ENCODE measurements at regions not wholly inside any gene's neighbourhood (a gene's known extent, or its start where the extent isn't known, plus 50 kb on each side); places are given as distances from the start of the nearest gene placed in this dataset.

GRCh38 chr5:145292278-145292677, 542.9 kb downstream of the PRELID2 start:
- Histone ChIP-seq H3K27ac (ENCODE audit: low read depth, low read length, poor library complexity, severe bottlenecking) (no peak overlapping the region), H3K4me1 (ENCODE audit: insufficient read depth, low read length, poor library complexity, severe bottlenecking) (no peaks in the 10 kb centered on the region), H3K4me3 (ENCODE audit: low read depth, low read length, poor library complexity, severe bottlenecking) (no peak overlapping the region), H3K36me3 (ENCODE audit: insufficient read depth, low read length, poor library complexity, severe bottlenecking) (no peaks in the 10 kb centered on the region), H3K27me3 (replicated peaks; ENCODE audit: insufficient read depth, low read depth, low read length, poor library complexity) (no peaks in the 10 kb centered on the region), H3K9me3 (ENCODE audit: low read depth, low read length, poor library complexity, severe bottlenecking) (no peaks in the 10 kb centered on the region)
- POLR2A ChIA-PET (ENCODE audit: low non-redundant PET): no interaction called here
- intact Hi-C loops (cut with micrococcal nuclease; ENCODE audit: unreplicated experiment): no loop called here
- no peak for DNase-seq (ENCODE audit: low spot score)
- no peak for TF ChIP-seq EZH2 (IDR thresholded peaks at IDR 0.05; ENCODE audit: borderline replicate concordance, low read depth, low read length, poor library complexity, severe bottlenecking)
- TF ChIP-seq, protein P1, sequence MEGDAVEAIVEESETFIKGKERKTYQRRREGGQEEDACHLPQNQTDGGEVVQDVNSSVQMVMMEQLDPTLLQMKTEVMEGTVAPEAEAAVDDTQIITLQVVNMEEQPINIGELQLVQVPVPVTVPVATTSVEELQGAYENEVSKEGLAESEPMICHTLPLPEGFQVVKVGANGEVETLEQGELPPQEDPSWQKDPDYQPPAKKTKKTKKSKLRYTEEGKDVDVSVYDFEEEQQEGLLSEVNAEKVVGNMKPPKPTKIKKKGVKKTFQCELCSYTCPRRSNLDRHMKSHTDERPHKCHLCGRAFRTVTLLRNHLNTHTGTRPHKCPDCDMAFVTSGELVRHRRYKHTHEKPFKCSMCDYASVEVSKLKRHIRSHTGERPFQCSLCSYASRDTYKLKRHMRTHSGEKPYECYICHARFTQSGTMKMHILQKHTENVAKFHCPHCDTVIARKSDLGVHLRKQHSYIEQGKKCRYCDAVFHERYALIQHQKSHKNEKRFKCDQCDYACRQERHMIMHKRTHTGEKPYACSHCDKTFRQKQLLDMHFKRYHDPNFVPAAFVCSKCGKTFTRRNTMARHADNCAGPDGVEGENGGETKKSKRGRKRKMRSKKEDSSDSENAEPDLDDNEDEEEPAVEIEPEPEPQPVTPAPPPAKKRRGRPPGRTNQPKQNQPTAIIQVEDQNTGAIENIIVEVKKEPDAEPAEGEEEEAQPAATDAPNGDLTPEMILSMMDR (conservative IDR thresholded peaks at IDR 0.05; ENCODE audit: low read depth, low read length): no peak
- CTCF ChIA-PET: no interaction called here
- no TSS peak for BruUV-seq (replicated peaks)

GRCh38 chr5:145283141-145283810, 551.9 kb downstream of the PRELID2 start:
- peak; percentile 71 for DNase-seq (ENCODE audit: low spot score)
- TF ChIP-seq, protein P1 (conservative IDR thresholded peaks at IDR 0.05; ENCODE audit: low read depth, low read length): no peak
- no peak for TF ChIP-seq EZH2 (IDR thresholded peaks at IDR 0.05; ENCODE audit: borderline replicate concordance, low read depth, low read length, poor library complexity, severe bottlenecking)
- no peak overlapping the region for H3K4me3 ChIP-seq (ENCODE audit: low read depth, low read length, poor library complexity, severe bottlenecking)
- BruUV-seq (replicated peaks): no TSS peak
- CTCF ChIA-PET: interaction anchor here (0.5 kb wide), 1 partner anchor 541 kb away, joined by 3 read pairs; no protein-coding TSS in a partner anchor
- no peaks in the 10 kb centered on the region for H3K27me3 ChIP-seq (replicated peaks; ENCODE audit: insufficient read depth, low read depth, low read length, poor library complexity)
- POLR2A ChIA-PET (ENCODE audit: low non-redundant PET): no interaction called here
- H3K4me1 ChIP-seq (ENCODE audit: insufficient read depth, low read length, poor library complexity, severe bottlenecking): peaks cover 17% of the 10 kb centered on the region
- intact Hi-C loops (cut with micrococcal nuclease; ENCODE audit: unreplicated experiment): no loop called here
- no peaks in the 10 kb centered on the region for H3K9me3 ChIP-seq (ENCODE audit: low read depth, low read length, poor library complexity, severe bottlenecking)
- H3K36me3 ChIP-seq (ENCODE audit: insufficient read depth, low read length, poor library complexity, severe bottlenecking): no peaks in the 10 kb centered on the region
- peak overlapping the region; percentile 44 for H3K27ac ChIP-seq (ENCODE audit: low read depth, low read length, poor library complexity, severe bottlenecking)

DNA sequence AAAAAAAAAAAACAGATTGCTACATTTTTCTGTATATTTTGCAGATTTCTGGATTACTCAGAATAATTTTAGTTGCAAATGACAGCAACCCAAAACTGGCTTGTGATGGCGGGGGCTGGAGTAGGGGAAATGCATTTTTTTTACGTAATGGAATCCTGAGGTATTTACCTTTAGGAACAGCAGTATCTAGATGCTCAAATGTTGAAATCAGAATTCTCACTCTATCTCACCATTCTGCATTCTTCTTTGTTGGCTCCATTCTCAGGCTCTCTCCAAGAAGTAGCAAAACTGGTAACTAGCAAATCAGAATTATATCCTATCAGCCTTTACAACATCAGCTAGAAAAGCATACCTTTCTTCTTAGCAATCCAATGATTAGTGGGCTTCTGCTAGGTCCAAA, 554.3 kb downstream of the PRELID2 start:
- no TSS peak for BruUV-seq (replicated peaks)
- Histone ChIP-seq H3K4me1 (ENCODE audit: insufficient read depth, low read length, poor library complexity, severe bottlenecking) (peaks cover 17% of the 10 kb centered on the region), H3K27ac (ENCODE audit: low read depth, low read length, poor library complexity, severe bottlenecking) (no peak overlapping the region), H3K36me3 (ENCODE audit: insufficient read depth, low read length, poor library complexity, severe bottlenecking) (no peaks in the 10 kb centered on the region), H3K27me3 (replicated peaks; ENCODE audit: insufficient read depth, low read depth, low read length, poor library complexity) (no peaks in the 10 kb centered on the region), H3K4me3 (ENCODE audit: low read depth, low read length, poor library complexity, severe bottlenecking) (no peak overlapping the region), H3K9me3 (ENCODE audit: low read depth, low read length, poor library complexity, severe bottlenecking) (no peaks in the 10 kb centered on the region)
- ChIA-PET CTCF (no interaction called here), POLR2A (ENCODE audit: low non-redundant PET) (no interaction called here)
- intact Hi-C loops (cut with micrococcal nuclease; ENCODE audit: unreplicated experiment): no loop called here
- DNase-seq (ENCODE audit: low spot score): no peak
- TF ChIP-seq EZH2 (IDR thresholded peaks at IDR 0.05; ENCODE audit: borderline replicate concordance, low read depth, low read length, poor library complexity, severe bottlenecking): no peak
- TF ChIP-seq, protein P1 (conservative IDR thresholded peaks at IDR 0.05; ENCODE audit: low read depth, low read length): no peak

Measured in A673 (cell line).